GM18502 (cell line): ENCODE measurements at regions not wholly inside any gene's neighbourhood (a gene's known extent, or its start where the extent isn't known, plus 50 kb on each side); places are given as distances from the start of the nearest gene placed in this dataset.

Source experiments
- ATAC-seq: cut with Tn5 transposase; IDR thresholded peaks from one replicate; pipeline ENCODE4 v1.9.1; 2021; ENCODE audit warnings: mild to moderate bottlenecking; ENCODE audit not compliant: unreplicated experiment, poor library complexity

DNA sequence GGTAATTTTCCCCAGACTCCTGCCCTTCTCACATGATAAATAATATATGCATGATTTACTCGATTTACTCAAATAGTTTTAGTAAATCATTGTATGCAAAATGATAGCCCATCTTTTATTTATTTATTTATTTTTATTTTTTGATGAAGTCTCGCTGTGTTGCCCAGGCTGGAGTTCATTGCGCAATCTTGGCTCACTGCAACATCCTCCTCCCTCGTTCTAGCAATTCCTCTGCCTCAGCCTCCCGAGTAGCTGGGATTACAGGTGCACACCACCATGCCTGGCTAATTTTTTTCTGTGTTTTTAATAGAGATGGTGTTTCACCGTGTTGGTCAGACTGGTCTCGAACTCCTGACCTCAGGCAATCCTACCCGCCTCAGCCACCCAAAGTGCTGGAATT is 343.8 kb upstream of the PLSCR5 start:
- ATAC-seq = no peak

DNA sequence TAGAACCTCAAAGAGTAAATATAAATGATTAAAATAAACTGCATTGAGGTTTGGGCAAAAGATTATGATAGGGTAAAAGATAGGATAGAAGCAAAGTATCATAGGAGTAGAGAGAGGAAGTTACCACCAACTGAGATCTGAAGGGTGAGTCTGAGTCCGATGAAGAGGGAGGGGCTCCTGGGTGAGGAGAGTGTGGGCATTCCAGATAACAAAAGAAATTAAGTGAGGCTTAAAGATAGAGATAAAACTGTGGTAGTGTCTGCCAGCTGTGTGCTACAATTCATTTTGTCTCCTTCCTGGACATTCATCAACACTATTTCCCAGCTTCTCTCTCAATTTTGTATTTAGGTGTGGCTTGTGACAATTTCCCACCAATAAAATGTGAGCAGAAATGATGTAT is 343.0 kb upstream of the PLSCR5 start:
- no peak for ATAC-seq

DNA sequence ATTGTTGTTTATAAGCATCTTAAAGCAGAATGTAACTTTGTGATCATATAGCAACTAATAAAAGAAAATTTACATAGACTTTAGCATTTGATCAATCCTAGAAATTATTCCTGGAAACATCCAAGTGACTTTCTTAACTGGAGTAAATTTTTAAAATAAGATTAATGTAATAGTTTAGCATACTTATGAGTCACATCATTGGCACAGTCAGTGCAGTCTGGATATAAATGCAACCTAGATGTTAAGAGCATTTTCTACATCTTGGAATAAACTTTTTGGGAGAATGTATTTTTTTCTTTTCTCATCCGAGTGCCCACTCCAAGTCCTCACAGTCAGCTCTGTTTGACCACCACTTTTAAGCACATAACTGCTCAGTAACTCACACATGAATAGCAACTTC is 324.6 kb upstream of the PLSCR5 start:
- ATAC-seq = no peak

DNA sequence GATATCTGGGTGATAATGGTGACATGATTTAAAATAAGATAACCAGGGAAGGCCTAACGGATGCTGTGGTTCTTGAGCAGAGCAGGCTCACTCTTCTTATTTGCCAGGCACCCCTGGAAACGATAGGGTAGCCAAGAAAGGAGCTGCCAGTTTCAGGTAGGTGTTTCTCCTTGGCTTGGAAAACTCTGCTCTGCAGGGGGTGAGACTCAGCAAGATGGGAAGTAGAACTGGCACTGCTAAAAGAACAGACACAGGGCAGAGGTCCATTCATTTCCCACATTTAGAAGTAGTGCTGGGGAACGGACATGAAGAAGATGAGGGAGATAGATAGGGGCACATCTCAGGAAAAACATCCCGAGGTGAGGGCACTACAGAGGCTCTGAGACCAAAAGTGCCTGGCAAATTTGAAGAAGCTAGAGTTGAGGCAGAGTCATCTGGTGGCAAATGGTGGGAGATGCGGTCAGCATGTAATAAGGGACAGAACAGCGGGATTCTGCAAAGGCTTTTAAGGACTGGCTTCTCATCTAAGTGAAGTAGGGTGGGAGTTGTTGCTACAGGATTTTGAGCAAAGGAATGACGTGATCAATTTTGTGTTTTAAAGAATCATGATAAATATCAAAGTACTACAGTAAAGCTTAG is 323.4 kb upstream of the PLSCR5 start:
- no peak for ATAC-seq

DNA sequence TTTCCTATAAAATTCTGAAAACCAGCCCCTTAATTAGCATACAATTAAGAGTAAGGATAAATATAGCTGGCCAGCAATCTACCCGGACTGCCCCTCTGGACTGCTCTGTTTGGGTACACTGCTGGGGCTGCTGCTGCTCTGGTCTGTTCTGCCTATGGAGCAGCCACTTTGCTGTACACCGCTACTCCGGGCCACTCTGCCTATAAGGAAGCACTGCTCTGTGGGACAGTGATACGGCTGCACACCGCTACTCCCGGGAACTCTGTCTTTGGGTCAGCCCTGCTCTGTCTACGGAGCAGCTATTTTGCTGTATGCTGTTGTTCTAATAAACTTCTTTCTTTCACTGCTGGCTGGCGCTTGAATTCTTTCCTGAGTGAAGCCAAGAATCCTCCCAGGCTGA is 316.5 kb upstream of the PLSCR5 start:
- ATAC-seq = no peak

DNA sequence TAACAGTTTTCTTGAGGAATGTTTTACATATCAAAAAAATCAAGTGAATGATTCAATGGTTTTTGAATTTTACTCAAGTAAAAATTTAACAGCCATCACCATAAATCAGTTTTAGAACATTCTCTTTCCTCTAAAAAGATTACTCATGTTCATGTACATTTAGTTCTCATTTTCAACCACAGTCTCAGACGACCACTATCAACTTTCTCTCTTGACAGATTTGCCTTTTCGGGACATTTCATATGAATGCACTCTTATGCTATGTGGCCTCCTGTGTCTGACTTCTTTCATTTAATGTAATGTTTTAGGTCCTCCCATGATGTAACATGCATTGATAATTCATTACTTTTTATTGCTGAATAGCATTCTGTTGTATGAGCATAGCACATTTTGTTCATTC is 309.3 kb upstream of the PLSCR5 start:
- ATAC-seq = no peak

DNA sequence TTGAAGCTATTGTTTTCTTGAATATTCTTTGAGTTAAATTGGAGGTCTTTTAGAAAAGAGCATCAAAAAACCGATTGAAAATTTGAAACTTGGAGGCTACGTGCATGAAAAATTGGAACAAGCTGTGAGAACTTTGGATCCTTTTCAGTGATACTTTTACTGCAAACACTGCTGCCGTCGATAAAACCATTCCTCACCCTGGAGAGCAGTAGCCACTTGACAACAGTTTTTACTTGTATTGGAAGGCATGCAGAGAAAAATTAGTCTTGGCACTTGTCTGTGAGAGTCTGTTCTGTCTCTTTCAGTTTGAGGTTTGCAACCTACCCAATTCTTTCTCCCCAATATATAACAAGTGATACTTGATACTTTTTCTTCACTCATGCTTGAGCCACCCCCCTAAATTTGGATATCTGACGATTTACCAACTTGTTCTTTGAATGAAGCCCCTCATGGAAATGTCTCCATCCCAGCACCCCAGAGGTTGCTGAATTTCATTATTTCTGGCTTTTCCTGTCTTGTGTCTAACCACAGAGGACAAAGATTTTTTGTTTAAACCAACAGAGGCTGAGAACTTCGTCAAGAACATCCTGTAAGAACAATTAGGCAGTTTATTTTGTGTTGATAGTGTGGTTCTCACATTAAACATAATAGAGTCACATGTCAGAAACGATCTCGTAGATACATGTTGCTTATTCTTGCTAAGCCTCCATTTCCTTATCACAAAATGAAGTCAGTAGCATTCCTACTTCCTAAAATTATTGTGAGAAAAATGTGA is 307.3 kb upstream of the PLSCR5 start:
- no peak for ATAC-seq

DNA sequence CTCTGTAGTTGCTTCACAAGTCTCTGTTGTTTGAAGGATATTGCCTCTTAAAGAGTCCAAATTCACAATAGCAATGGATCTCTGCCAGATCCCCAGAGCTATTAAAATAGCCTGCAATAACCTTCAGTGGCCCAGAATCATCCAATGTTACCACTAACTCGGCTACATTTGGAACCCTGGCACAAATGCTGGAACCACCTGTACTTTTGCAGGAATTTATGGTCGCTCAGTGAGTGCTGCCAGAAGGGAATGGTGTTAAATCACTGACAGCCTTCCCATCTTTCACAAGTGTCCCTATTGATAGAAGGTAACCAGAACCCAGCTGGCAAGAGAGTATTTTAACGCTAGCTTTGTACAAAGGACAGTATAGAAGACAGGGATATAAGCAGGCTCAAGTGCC is 298.8 kb upstream of the PLSCR5 start:
- ATAC-seq = no peak

DNA sequence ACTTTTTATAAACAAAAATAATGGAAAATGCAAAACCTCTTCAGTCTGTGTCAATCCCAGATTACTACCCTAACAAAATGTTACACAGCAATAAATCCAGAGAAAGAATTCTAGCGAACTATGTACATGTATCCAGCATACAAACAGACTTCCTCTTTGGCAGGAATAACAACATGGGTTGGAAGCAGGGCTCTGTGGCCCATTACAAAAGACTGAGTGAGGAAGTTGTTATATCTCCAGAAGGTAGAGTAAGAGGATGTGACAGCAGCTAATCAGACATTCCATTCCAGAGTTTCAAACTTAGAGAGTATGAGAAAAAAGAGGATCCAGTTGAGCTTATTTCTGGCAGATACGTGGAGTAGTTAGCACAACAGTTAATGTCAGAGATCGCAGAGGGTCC is 294.0 kb upstream of the PLSCR5 start:
- no peak for ATAC-seq

DNA sequence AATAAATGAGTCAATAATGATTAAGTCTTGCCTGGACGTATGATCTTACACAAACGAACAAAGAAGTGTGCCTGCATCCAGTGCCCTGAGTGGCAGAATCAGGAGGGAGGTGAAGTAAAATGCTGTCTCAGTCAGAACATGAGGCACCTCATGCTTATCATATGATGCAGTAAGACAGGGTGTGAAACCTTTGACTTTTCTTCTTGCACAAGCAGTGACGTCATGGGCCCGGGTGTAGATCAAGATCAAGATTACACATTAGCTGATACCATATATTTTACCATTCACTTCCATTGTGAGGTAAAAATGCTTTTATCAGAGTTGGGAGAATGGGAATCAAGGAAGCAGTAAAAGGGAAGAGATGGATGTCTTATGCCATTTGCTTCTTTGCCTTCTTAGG is 291.6 kb upstream of the PLSCR5 start:
- no peak for ATAC-seq

DNA sequence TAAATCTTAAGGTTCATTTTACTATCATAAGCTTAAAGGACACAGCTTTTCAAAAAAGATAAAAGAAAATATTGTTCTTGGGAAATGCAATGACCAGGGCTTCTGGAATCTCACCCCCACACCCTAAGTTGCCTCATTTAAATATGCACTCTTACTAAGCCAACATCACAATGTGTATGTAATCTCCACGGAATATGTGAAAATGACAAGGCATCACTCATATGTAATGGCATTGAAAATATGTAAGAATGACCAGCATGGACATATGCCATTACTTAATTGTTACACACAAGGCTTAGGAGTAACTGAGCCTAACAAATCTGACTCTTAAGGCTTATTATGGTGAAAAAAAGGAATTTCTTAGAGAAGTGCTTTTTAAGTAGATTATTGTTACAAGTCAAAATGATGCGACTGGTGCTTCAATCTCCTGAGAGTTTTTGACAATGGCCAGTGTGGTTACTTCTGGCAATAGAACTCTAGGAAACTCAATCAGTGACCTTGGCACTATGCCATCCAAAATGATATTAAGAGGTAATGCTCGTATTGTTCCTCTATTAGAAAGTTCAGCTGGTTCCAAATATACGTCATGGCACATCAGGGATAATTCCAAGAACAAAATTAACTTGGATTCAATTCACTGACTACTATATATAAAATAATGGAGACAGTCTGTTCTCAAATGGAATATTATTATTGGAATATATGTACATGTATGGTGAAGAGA is 290.0 kb upstream of the PLSCR5 start:
- ATAC-seq = no peak

DNA sequence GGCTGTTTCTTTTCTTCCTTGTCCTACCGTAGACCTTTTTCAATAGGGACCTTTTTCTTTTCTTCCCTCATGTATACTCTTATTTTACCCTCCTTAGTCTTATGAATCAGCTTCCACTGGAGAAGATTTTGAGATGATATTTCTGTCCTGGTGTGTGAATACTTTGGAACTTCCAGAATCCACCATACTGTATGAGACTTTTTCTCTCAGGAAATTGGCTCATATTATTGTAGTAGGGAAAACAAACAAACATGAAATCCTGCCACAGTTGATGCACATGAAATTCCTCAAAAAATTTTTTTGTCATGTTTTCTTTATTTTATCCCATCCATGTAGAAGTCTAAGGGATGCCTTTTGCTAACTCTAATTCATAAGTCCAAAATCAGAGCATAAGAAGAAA is 289.3 kb upstream of the PLSCR5 start:
- ATAC-seq = no peak

DNA sequence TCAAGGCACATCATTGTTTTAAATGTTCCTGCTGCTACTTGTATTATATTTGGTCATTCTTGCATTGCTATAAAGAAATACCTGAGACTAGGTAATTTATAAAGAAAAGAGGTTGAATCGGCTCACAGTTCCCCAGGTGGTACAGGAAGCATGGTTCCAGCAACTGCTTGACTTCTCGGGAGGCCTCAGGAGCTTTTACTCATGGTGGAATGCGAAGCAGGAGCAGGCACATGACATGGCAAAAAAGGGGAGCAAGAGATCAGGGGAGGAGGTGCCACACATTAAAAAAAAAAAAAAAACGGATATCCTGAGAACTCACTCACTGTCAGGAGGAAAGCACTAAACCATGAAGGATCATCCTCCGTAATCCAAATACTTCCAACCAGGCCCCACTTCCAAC is 286.9 kb upstream of the PLSCR5 start:
- ATAC-seq = no peak

DNA sequence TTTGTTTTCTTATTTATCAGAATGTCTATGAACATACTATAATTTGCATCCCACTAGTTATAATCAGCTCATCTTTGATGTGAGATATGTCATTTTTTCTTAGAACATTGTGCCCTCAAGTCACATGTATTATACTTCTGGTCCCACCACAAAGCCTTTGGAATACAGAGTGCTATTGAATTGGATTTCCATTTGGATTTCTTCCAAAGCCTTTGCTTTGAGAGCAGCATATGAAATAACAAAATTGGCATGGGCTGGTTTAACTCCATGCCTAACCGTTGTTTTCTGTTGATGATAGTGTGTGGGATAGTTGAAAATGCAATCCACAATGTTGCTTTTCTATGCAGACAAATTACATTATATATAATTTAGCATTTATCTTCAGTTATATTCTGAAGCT is 284.5 kb upstream of the PLSCR5 start:
- no peak for ATAC-seq

DNA sequence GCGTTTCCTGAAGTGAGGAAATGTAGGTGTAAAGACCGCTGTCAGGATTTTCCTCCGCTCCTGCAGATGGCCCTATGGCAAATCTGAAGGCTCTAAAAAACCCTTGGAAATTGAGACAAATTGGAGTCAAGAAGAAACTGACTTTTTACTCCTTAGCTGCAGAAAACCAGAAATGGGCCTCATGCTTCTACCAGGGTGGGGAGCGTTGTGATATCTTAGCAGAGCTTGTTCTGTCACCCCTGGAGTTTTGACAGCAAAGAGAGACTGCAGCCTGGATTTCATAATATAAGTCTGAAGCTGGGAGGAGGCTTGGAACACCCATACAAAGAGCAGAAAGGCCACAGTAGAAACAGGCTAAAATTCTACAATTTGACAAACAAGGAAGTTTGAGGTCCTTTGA is 283.0 kb upstream of the PLSCR5 start:
- ATAC-seq = no peak

DNA sequence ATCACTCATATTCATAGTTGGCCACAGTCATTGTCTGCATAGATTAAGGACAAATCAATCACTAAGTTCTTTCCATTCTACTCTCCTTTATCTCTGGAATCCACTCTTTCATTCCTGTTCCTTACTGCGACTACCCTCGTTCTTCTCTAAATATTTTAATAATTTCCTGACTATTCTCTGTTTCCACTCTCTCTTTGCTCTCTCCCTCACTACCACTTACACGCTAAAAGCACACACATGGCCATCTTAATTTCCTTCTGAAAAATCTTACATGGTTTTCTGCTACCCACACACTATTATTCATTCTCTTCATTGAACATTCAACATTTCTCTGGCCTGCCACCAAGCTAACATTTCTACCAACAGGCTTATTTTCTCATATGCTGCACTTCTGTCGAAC is 279.6 kb upstream of the PLSCR5 start:
- ATAC-seq = no peak

DNA sequence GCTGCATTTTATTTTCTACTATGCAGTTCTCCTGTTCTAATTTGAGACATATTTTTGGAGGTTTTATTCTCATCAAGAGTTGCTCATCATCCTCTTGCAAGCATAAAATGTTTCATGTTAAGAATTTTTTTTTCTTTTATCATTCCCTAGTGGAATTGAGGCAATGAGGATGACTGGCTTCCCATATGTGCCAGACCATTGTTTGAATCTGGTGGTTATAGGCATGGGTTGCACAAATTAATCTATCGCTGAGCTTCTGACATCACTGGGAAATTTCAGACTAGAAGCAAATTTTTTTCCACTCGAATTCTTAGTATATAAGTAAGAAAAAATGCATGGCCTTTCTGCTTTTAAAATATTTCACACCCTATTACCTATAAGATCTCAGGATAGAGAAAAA is 279.1 kb upstream of the PLSCR5 start:
- ATAC-seq = no peak

DNA sequence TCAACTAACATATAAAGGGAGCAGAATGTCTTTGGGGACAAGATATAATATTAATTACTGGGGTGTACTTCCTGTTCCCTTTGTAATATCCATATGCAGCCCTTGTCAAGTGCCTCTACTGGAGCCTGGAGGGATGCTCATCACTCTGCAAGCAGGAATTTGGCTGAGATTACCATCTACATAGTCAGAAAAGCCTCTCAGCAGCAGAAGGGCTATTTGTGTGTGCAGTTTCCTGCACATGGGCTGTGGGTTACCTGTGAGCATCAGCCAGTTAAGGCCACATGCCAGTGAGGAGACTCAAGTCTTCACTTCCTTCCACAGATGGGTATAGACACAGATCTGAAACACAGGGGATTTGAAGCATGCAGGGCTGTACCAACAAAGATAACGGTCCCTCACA is 278.1 kb upstream of the PLSCR5 start:
- no peak for ATAC-seq

DNA sequence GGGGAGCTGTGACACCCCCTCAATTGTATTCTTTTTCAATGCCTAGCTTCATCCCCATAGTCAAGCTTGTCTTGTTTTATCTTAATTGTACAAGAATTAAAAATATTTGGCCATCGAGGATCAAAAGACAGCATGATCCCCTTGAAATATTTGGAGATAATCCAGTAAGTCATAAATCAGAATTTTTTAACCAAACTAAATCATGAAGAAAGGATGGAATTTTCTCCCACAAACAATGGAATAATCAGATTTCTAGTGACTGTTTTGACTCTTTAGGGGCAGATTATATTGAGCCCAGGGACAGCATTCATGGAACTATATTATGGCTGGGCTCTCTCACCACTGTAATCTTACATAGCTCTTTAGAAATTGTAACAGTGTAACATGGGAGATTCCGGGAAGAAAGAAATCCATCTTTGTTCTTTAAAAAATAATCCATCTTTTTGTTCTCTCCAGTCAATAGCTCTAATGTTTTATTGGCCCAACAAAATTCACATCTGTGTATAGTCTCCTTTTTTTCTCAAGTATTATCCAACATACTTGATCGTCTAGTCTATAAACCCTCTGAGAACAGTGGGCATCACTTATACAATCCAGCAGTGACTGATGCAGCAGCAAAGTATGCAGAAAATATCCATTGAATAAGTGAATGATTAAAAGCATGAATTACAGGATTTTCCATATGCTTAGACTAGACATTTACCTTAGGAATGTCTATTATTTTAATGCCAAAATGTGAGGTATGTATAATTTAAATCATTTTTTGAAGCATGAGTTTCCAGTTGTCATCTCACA is 277.0 kb upstream of the PLSCR5 start:
- no peak for ATAC-seq

DNA sequence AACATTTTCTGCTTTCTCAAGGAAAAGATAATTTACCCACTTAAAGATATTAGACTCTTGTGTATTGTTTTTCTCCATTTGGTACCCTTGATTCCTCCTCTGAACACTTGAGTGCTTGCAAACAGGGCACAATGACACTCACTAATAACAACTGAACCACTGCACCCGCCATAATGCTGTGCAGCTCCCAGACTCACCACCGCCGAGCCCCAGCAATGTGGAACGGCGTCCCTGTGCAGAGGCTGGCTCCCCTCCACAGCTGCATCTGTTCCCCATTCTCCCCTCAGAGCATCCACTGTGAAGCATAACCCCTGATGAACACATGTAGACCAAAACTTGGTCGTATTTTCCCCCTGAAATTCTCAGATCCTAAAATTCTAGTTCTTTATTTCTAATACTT is 276.2 kb upstream of the PLSCR5 start:
- ATAC-seq = no peak

DNA sequence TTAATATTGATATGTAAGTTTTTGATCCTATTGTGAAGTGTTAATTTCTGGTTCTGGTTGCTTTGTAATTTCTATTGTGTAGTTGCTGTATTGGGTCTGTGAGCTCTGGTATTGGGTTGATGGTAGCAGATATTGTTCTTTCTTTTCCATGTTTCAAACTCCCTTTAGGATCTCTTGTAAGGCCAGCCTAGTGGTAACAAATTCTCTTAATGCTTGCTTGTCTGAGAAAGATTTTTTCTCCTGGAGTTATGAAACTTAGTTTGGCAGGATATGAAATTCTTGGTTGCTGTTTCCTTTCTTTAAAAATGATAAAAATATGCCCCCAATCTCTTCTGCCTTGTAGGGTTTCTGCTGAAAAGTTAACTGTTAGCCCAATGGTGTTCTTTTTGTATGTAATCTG is 268.6 kb upstream of the PLSCR5 start:
- no peak for ATAC-seq
